PC-9 (cell line): ENCODE measurements at regions not wholly inside any gene's neighbourhood (a gene's known extent, or its start where the extent isn't known, plus 50 kb on each side); places are given as distances from the start of the nearest gene placed in this dataset.

Experiments
- CTCF ChIP-seq: fragments of 200-600 bp; sonication (generic); conservative IDR thresholded peaks from 2 replicates; pipeline ENCODE4 v1.6.1; 2017; ENCODE audit warnings: mixed run types, antibody characterized with exemption, mild to moderate bottlenecking, moderate library complexity
- EZH2 ChIP-seq: fragments of 200-600 bp; sonication (generic); IDR thresholded peaks from 2 replicates; pipeline ENCODE4 v1.8.0; 2017; ENCODE audit warnings: antibody characterized with exemption, low read depth

- TF ChIP-seq EZH2, result no peak
- no peak for TF ChIP-seq CTCF
These were observed 228.0 kb upstream of the SPHKAP start for GRCh38 chr2:228409493-228409892.
